Thymus (tissue), 11 donors: ENCODE measurements at regions not wholly inside any gene's neighbourhood (a gene's known extent, or its start where the extent isn't known, plus 50 kb on each side); places are given as distances from the start of the nearest gene placed in this dataset.

Experiments used
- DNase-seq, 9 donors: peaks; one replicate each; pipeline ENCODE4 v3.0.0-alpha.2; 2013; ENCODE audit warnings: low spot score in 9 of 9, low read depth in 6 of 9, missing footprints in 1 of 9
- H3K27ac ChIP-seq, 2 donors: one replicate each; pipeline ENCODE4 v1.5.1; 2013; ENCODE audit warnings: control low read depth in 1 of 2, low read depth in 1 of 2, low read length in 1 of 2, mild to moderate bottlenecking in 1 of 2, moderate library complexity in 1 of 2
- H3K27me3 ChIP-seq, 2 donors: one replicate each; pipeline ENCODE4 v1.5.1; 2013; ENCODE audit warnings: low read length in 1 of 2; ENCODE audit not compliant: control insufficient read depth in 2 of 2, insufficient read depth in 1 of 2
- H3K36me3 ChIP-seq, 2 donors: one replicate each; pipeline ENCODE4 v1.5.1; 2013; ENCODE audit warnings: low read length in 1 of 2, mild to moderate bottlenecking in 1 of 2, moderate library complexity in 1 of 2; ENCODE audit not compliant: control insufficient read depth in 2 of 2, insufficient read depth in 2 of 2
- H3K4me1 ChIP-seq, 2 donors: one replicate each; pipeline ENCODE4 v1.5.1; 2013; ENCODE audit warnings: low read length in 2 of 2; ENCODE audit not compliant: control insufficient read depth in 2 of 2, insufficient read depth in 2 of 2
- H3K4me3 ChIP-seq, 2 donors: one replicate each; pipeline ENCODE4 v1.5.1; 2013; ENCODE audit warnings: low read length in 2 of 2, control low read depth in 1 of 2, mild to moderate bottlenecking in 1 of 2
- H3K9me3 ChIP-seq, 2 donors: one replicate each; pipeline ENCODE4 v1.5.1; 2013; ENCODE audit warnings: low read length in 1 of 2, mild to moderate bottlenecking in 1 of 2; ENCODE audit not compliant: control insufficient read depth in 2 of 2, insufficient read depth in 1 of 2
- WGBS: extraction: QIAGEN DNeasy Blood & Tissue Kit; methylation state at CpG from one replicate; pipeline ENCODE4 v1.1.7; 2013; 5-methylcytosine and 5-hydroxymethylcytosine counted together
- donor health status: healthy.

- Histone ChIP-seq H3K4me1 (no peaks in the 10 kb centered on the region), H3K4me3 (no peak overlapping the region), H3K9me3 (no peaks in the 10 kb centered on the region), H3K36me3 (no peaks in the 10 kb centered on the region), H3K27ac (no peak overlapping the region), H3K27me3 (peaks cover 0 to 3% of the 10 kb centered on the region in 2 donors)
- 96% methylated on average over 3 of the region's 3 CpGs for WGBS
- DNase-seq = no peak
Observed at GRCh38 chr11:33552756-33553155, 147.9 kb downstream of the C11orf91 start.

GRCh38 chr11:33551051-33551450 is 149.6 kb downstream of the C11orf91 start:
- Histone ChIP-seq H3K27me3 (peaks cover 0 to 7% of the 10 kb centered on the region in 2 donors), H3K4me1 (no peaks in the 10 kb centered on the region), H3K27ac (no peak overlapping the region), H3K9me3 (no peaks in the 10 kb centered on the region), H3K36me3 (no peaks in the 10 kb centered on the region), H3K4me3 (no peak overlapping the region)
- DNase-seq = no peak
- WGBS = 94% methylated on average over 3 of the region's 3 CpGs

DNA sequence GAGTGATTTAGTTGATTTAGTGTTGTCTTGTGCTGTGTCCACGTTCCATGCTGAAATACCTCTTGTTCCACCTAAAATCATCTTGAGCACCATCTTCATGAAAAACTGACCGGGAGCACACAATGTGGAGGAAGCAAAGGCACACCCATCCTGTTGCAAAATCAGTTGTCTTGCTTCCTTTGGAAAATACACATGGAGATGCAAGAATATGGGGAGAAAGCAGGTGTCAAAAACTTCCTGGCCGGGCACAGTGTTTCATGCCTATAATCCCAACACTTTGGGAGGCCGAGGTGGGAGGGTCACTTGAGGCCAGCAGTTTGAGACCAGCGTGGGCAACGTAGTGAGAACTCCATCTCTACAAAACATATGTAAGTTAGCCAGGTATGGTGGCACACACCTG is 151.1 kb downstream of the C11orf91 start:
- Histone ChIP-seq H3K4me1 (no peaks in the 10 kb centered on the region), H3K27ac (no peak overlapping the region), H3K9me3 (no peaks in the 10 kb centered on the region), H3K36me3 (no peaks in the 10 kb centered on the region), H3K4me3 (no peak overlapping the region), H3K27me3 (peaks cover 0 to 7% of the 10 kb centered on the region in 2 donors)
- 70% methylated on average over 6 of the region's 6 CpGs for WGBS
- DNase-seq = no peak

DNA sequence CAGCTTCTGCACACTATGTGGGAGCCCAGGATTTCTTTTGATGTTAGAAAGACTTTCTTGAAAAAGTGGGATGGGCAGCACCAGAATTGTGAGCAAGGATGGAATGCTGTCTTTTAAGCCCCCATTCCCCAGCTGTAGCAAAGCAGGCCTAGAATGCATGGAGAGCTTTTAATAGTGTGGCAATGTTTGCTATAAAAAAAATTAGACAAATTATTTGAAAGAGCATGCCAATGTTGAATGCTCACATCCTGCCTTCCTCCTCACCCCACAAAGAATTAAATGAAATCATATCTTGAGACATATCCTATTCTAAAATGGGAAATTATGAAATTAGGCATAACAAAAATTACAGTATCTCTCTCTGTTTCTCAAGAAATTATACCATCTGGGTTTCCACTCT is 154.7 kb downstream of the C11orf91 start:
- Histone ChIP-seq H3K4me1 (no peaks in the 10 kb centered on the region), H3K36me3 (no peaks in the 10 kb centered on the region)

GRCh38 chr11:33544593-33545373 is 155.8 kb downstream of the C11orf91 start:
- H3K36me3 ChIP-seq = no peaks in the 10 kb centered on the region
- no peak for DNase-seq
- no peak overlapping the region for H3K4me3 ChIP-seq
- no peak overlapping the region for H3K27ac ChIP-seq
- peaks cover 0 to 5% of the 10 kb centered on the region in 2 donors for H3K27me3 ChIP-seq
- H3K9me3 ChIP-seq = no peaks in the 10 kb centered on the region
- WGBS = 96% methylated on average over 17 of the region's 17 CpGs
- H3K4me1 ChIP-seq = no peaks in the 10 kb centered on the region

More for the DNA sequence above, 154.7 kb downstream of the C11orf91 start:
- DNase-seq = no peak
- Histone ChIP-seq H3K9me3 (no peaks in the 10 kb centered on the region), H3K27me3 (peaks cover 0 to 5% of the 10 kb centered on the region in 2 donors), H3K4me3 (no peak overlapping the region), H3K27ac (no peak overlapping the region)

- Histone ChIP-seq H3K27ac (no peak overlapping the region), H3K4me3 (no peak overlapping the region), H3K9me3 (no peaks in the 10 kb centered on the region), H3K4me1 (no peaks in the 10 kb centered on the region), H3K36me3 (no peaks in the 10 kb centered on the region), H3K27me3 (peaks cover 0 to 5% of the 10 kb centered on the region in 2 donors)
- no peak for DNase-seq
- 92% methylated on average over 3 of the region's 3 CpGs for WGBS
Observed at GRCh38 chr11:33543823-33544222, 156.8 kb downstream of the C11orf91 start.

DNA sequence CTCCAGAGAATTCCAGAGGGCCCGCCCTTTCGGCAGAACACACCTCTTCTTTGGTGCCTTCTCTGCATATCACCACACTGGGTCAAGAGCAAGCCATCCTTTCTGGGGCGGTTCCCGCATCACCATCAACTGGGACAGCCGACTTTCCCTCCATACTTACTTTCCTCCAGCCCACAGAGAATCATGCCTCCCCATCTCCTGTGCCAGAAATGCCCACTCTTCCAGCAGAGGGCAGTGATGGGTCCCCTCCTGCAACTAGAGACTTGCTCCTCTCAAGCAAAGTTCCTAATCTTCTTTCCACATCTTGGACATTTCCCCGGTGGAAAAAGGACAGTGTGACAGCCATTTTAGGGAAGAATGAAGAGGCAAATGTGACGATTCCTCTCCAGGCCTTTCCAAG is 157.7 kb downstream of the C11orf91 start:
- Histone ChIP-seq H3K4me1 (no peaks in the 10 kb centered on the region), H3K27me3 (peaks cover 0 to 5% of the 10 kb centered on the region in 2 donors), H3K27ac (no peak overlapping the region), H3K4me3 (no peak overlapping the region), H3K36me3 (no peaks in the 10 kb centered on the region), H3K9me3 (no peaks in the 10 kb centered on the region)
- WGBS = 54% methylated on average over 7 of the region's 7 CpGs
- DNase-seq = peak in 7 of 9 donors; percentile 3 to 35 (median 13)

GRCh38 chr11:33540946-33541915 is 159.4 kb downstream of the C11orf91 start:
- no peaks in the 10 kb centered on the region for H3K27me3 ChIP-seq
- no peak overlapping the region for H3K27ac ChIP-seq
- DNase-seq = no peak
- H3K36me3 ChIP-seq = no peaks in the 10 kb centered on the region
- H3K4me1 ChIP-seq = no peaks in the 10 kb centered on the region
- 88% methylated on average over 11 of the region's 11 CpGs for WGBS
- H3K9me3 ChIP-seq = no peaks in the 10 kb centered on the region
- H3K4me3 ChIP-seq = no peak overlapping the region

DNA sequence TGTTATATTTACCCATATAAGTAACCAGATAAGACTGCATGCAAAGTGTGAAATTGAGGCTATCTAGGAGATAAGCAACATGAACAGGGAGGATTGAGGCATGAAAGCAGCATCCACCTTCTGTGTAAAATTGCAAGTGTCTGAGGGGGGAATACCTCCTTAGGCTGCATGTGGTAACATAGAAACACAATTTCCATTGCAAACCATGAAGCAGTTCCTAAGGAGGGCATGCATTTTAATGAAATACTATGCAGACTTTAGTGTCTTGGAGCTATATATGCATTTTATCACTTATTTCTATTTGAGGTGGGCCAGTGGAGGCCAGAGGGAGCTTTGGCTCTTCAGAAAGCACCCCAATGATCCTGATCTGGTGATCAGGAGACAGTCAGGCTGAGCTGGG is 160.2 kb downstream of the C11orf91 start:
- H3K4me1 ChIP-seq = no peaks in the 10 kb centered on the region
- no peak for DNase-seq
- H3K27ac ChIP-seq = no peak overlapping the region
- no peaks in the 10 kb centered on the region for H3K9me3 ChIP-seq
- no peak overlapping the region for H3K4me3 ChIP-seq
- no peaks in the 10 kb centered on the region for H3K27me3 ChIP-seq
- H3K36me3 ChIP-seq = no peaks in the 10 kb centered on the region
